IMR-90 (cell line): ENCODE measurements at regions not wholly inside any gene's neighbourhood (a gene's known extent, or its start where the extent isn't known, plus 50 kb on each side); places are given as distances from the start of the nearest gene placed in this dataset.

Experiments used
- ATAC-seq: fragments of 200-7000 bp; cut with Tn5 transposase; 2 replicates; pipeline ENCODE4 v1.9.1; 2020; ENCODE audit warnings: low read depth, mild to moderate bottlenecking, moderate library complexity
- BruUV-seq: library from RNA; stranded (reverse); fragments of 400-500 nt; replicated peaks from 2 replicates; lab custom pipeline; 2021; lab: Mats Ljungman, UMichigan
- CTCF ChIA-PET: fragments of 300-600 bp; formaldehyde crosslinking; extraction: SDS; loops from one replicate; lab custom pipeline; 2021; ENCODE audit warnings: antibody characterized with exemption; lab: Yijun Ruan, JAX
- POLR2A ChIA-PET: fragments of 300-600 bp; sonication (Branson Sonifier 250); formaldehyde crosslinking; loops from one replicate; lab custom pipeline; 2022; ENCODE audit warnings: antibody characterized with exemption; ENCODE audit not compliant: unreplicated experiment; lab: Charles Lee
- DNase-seq: peaks from one replicate; pipeline ENCODE4 v3.0.0; 2013
- H2AFZ ChIP-seq: replicated peaks from 2 replicates; pipeline ENCODE3; 2013; ENCODE audit warnings: low read length, mild to moderate bottlenecking; ENCODE audit not compliant: poor library complexity
- H2AK5ac ChIP-seq: 2 replicates; pipeline ENCODE4 v1.6.1; 2013; ENCODE audit warnings: low read depth, low read length, inconsistent platforms
- H2AK9ac ChIP-seq: replicated peaks from 2 replicates; pipeline ENCODE3; 2013; ENCODE audit warnings: mild to moderate bottlenecking, low read depth, low read length, moderate library complexity; ENCODE audit not compliant: poor library complexity
- H2BK120ac ChIP-seq: 2 replicates; pipeline ENCODE4 v1.6.1; 2013; ENCODE audit warnings: low read depth, low read length, inconsistent platforms
- H2BK15ac ChIP-seq: 3 replicates; pipeline ENCODE4 v1.6.1; 2013; ENCODE audit warnings: low read depth, low read length, inconsistent platforms
- H2BK20ac ChIP-seq: 2 replicates; pipeline ENCODE4 v1.6.1; 2013; ENCODE audit warnings: low read depth, mild to moderate bottlenecking, inconsistent platforms, low read length, moderate library complexity
- H2BK5ac ChIP-seq: 2 replicates; pipeline ENCODE4 v1.6.1; 2013; ENCODE audit warnings: mild to moderate bottlenecking, low read depth, low read length, inconsistent platforms; ENCODE audit not compliant: poor library complexity, severe bottlenecking
- H3K14ac ChIP-seq: replicated peaks from 2 replicates; pipeline ENCODE4 v1.6.1; 2013; ENCODE audit warnings: low read depth, low read length, inconsistent platforms
- H3K18ac ChIP-seq: 2 replicates; pipeline ENCODE4 v1.6.1; 2013; ENCODE audit warnings: low read depth, low read length, control low read depth
- H3K23ac ChIP-seq: 2 replicates; pipeline ENCODE4 v1.6.1; 2013; ENCODE audit warnings: low read depth, low read length, inconsistent platforms
- H3K27ac ChIP-seq: 2 replicates; pipeline ENCODE4 v1.5.1; 2013; ENCODE audit warnings: mild to moderate bottlenecking, control low read depth, low read length; ENCODE audit not compliant: insufficient read depth
- H3K27me3 ChIP-seq: 2 replicates; pipeline ENCODE4 v1.6.1; 2013; ENCODE audit warnings: low read length; ENCODE audit not compliant: control insufficient read depth, insufficient read depth
- H3K36me3 ChIP-seq: 2 replicates; pipeline ENCODE4 v1.6.1; 2013; ENCODE audit warnings: low read length, mixed read lengths; ENCODE audit not compliant: control insufficient read depth, insufficient read depth
- H3K4ac ChIP-seq: 2 replicates; pipeline ENCODE4 v1.6.1; 2013; ENCODE audit warnings: low read depth, low read length, inconsistent platforms
- H3K4me1 ChIP-seq: 2 replicates; pipeline ENCODE4 v1.6.1; 2013; ENCODE audit warnings: low read length, mixed read lengths; ENCODE audit not compliant: control insufficient read depth, insufficient read depth
- H3K4me2 ChIP-seq: 2 replicates; pipeline ENCODE4 v1.6.1; 2013; ENCODE audit warnings: low read depth, mild to moderate bottlenecking, control low read depth, low read length, moderate library complexity
- H3K4me3 ChIP-seq: 2 replicates; pipeline ENCODE4 v1.5.1; 2013; ENCODE audit warnings: low read depth, mild to moderate bottlenecking, control low read depth, low read length, moderate library complexity; ENCODE audit not compliant: insufficient read depth
- H3K56ac ChIP-seq: 2 replicates; pipeline ENCODE4 v1.6.1; 2013; ENCODE audit warnings: low read length, inconsistent platforms; ENCODE audit not compliant: insufficient read depth; ENCODE audit errors: extremely low read depth
- H3K79me1 ChIP-seq, 2 experiments: 2 replicates each; pipeline ENCODE4 v1.6.1; 2013; ENCODE audit warnings: low read length in 2 of 2, inconsistent platforms in 1 of 2, low read depth in 1 of 2
- H3K9ac ChIP-seq: 2 replicates; pipeline ENCODE4 v1.6.1; 2013; ENCODE audit warnings: low read depth, low read length, control low read depth
- H3K9me1 ChIP-seq: 2 replicates; pipeline ENCODE4 v1.6.1; 2013; ENCODE audit warnings: low read length, inconsistent platforms; ENCODE audit not compliant: insufficient read depth
- H3K9me3 ChIP-seq: 2 replicates; pipeline ENCODE4 v1.6.1; 2013; ENCODE audit warnings: low read length; ENCODE audit not compliant: control insufficient read depth, insufficient read depth
- H4K20me1 ChIP-seq: 2 replicates; pipeline ENCODE4 v1.6.1; 2013; ENCODE audit warnings: low read length, inconsistent platforms; ENCODE audit not compliant: insufficient read depth
- H4K5ac ChIP-seq: 2 replicates; pipeline ENCODE4 v1.6.1; 2013; ENCODE audit warnings: mild to moderate bottlenecking, low read depth, low read length, control low read depth
- H4K8ac ChIP-seq, 2 experiments: 2 replicates each; pipeline ENCODE4 v1.6.1; 2013; ENCODE audit warnings: low read depth in 2 of 2, low read length in 2 of 2, control low read depth in 1 of 2, inconsistent platforms in 1 of 2
- H4K91ac ChIP-seq: 2 replicates; pipeline ENCODE4 v1.6.1; 2013; ENCODE audit warnings: low read depth, low read length, inconsistent platforms; ENCODE audit not compliant: insufficient read depth
- BHLHE40 ChIP-seq: fragments of 150-350 bp; IDR thresholded peaks from 2 replicates; pipeline ENCODE4 v1.6.1; 2016; ENCODE audit warnings: mild to moderate bottlenecking, low read depth, low read length
- CEBPB ChIP-seq: IDR thresholded peaks from 2 replicates; pipeline ENCODE4 v1.6.1; 2012; ENCODE audit warnings: low read depth, low read length, improper control_type of control experiment
- CHD1 ChIP-seq: IDR thresholded peaks from 2 replicates; pipeline ENCODE4 v1.6.1; 2012; ENCODE audit warnings: low read depth, low read length, improper control_type of control experiment
- MAFK ChIP-seq: IDR thresholded peaks from 2 replicates; pipeline ENCODE4 v1.6.1; 2012; ENCODE audit warnings: low read depth, low read length, improper control_type of control experiment
- MXI1 ChIP-seq: IDR thresholded peaks from 2 replicates; pipeline ENCODE4 v1.6.1; 2012; ENCODE audit warnings: low read depth, mild to moderate bottlenecking, low read length, moderate library complexity, borderline replicate concordance
- NFE2L2 ChIP-seq: fragments of 150-350 bp; IDR thresholded peaks from 2 replicates; pipeline ENCODE4 v1.6.1; 2016; ENCODE audit warnings: low read depth, mild to moderate bottlenecking, low read length
- RAD21 ChIP-seq: IDR thresholded peaks from 2 replicates; pipeline ENCODE4 v1.6.1; 2012; ENCODE audit warnings: low read length, improper control_type of control experiment
- RCOR1 ChIP-seq: IDR thresholded peaks from 2 replicates; pipeline ENCODE4 v1.6.1; 2012; ENCODE audit warnings: mild to moderate bottlenecking, low read length, improper control_type of control experiment; ENCODE audit not compliant: insufficient replicate concordance
- SMC3 ChIP-seq: fragments of 150-350 bp; IDR thresholded peaks from 2 replicates; pipeline ENCODE4 v1.6.1; 2016; ENCODE audit warnings: low read depth, mild to moderate bottlenecking, antibody characterized with exemption, low read length, moderate library complexity
- WGBS, 2 experiments: methylation state at CpG; one replicate each; pipeline versions ENCODE4 v1.1.5 to v1.1.7; 2013; ENCODE audit warnings: missing lambda C conversion rate in 2 of 2; ENCODE audit not compliant: insufficient read length in 1 of 2; ENCODE audit errors: extremely low coverage in 2 of 2; 5-methylcytosine and 5-hydroxymethylcytosine counted together
- dilution Hi-C: fragments of 300-500 bp; cut with HindIII; formaldehyde crosslinking; loops from one replicate; pipeline ENCODE4 v1.14.3; 2018; ENCODE audit warnings: low sequenced_read_pairs; ENCODE audit not compliant: unreplicated experiment
- in situ Hi-C: fragments of 300-500 bp; cut with MboI; formaldehyde crosslinking; loops from 3 replicates; pipeline ENCODE4 v1.14.3; 2019; ENCODE audit warnings: low sequenced_read_pairs, inconsistent platforms, mixed read lengths
- intact Hi-C: fragments of 100-400 bp; cut with micrococcal nuclease; formaldehyde crosslinking; loops from 2 replicates; pipeline ENCODE4 v1.10.0; 2022

DNA sequence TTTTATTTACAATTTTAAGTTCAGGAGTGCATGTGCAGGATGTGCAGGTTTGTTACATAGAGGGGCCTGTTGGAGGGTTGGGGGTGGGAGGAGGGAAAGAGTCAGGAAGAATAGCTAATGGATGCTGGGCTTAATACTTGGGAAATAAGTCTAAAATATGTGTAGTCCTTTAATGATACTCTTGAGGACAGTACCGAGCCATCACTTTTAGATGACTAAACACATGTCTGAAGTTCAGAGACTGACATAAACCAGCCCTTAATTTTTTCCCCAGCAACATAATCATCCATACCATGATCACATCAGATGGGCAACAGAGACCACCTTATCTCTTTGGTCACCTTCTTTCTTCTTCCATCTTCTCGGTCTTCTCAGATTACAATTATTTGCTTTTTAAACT is 189.1 kb upstream of the COL3A1 start:
- no peak overlapping the region for H3K4me3 ChIP-seq
- ATAC-seq (no peak), DNase-seq (no peak)
- ChIA-PET CTCF (interaction anchor here (0.9 kb wide), 1 partner anchor 99 kb away, joined by 3 read pairs; no protein-coding TSS in a partner anchor), POLR2A (no interaction called here)
- peak overlapping the region; percentile 21; the same call in 1 of the 2 replicates for H3K18ac ChIP-seq
- no peaks in the 10 kb centered on the region for H3K36me3 ChIP-seq
- dilution Hi-C loops = no loop called here
- no peak overlapping the region for H4K91ac ChIP-seq
- no peak overlapping the region for H3K27ac ChIP-seq
- H3K23ac ChIP-seq = no peak overlapping the region
- no peak overlapping the region for H3K4me2 ChIP-seq
- no peak overlapping the region for H3K56ac ChIP-seq
- intact Hi-C loops = no loop called here
- H4K8ac ChIP-seq = no peak overlapping the region
- H4K5ac ChIP-seq = no peak overlapping the region
- TF ChIP-seq MXI1 (no peak), NFE2L2 (no peak), SMC3 (no peak), RCOR1 (no peak), CEBPB (no peak), BHLHE40 (no peak), CHD1 (no peak), RAD21 (no peak), MAFK (no peak)
- no peak overlapping the region for H3K14ac ChIP-seq
- no peak overlapping the region for H3K9ac ChIP-seq
- in situ Hi-C loops = loop anchor here (10.0 kb wide), 1 partner anchor 190 kb away; the partner anchor contains the start of gene COL3A1
- H3K79me1 ChIP-seq = no peaks in the 10 kb centered on the region
- no peak overlapping the region for H3K4ac ChIP-seq
- no peak overlapping the region for H2AFZ ChIP-seq
- H2AK9ac ChIP-seq = no peak overlapping the region
- H4K20me1 ChIP-seq = no peaks in the 10 kb centered on the region
- H2BK5ac ChIP-seq = no peak overlapping the region
- no peak overlapping the region for H2BK120ac ChIP-seq
- no peak overlapping the region for H2AK5ac ChIP-seq
- H2BK15ac ChIP-seq = no peak overlapping the region
- no TSS peak for BruUV-seq
- H3K27me3 ChIP-seq = no peaks in the 10 kb centered on the region
- H3K9me3 ChIP-seq = no peaks in the 10 kb centered on the region
- H3K4me1 ChIP-seq = peaks cover 9% of the 10 kb centered on the region
- no CpG with 5 or more reads among the region's 2 CpGs for WGBS, 2 experiments
- H2BK20ac ChIP-seq = peak overlapping the region; percentile 14; the same call in 1 of the 2 replicates
- no peaks in the 10 kb centered on the region for H3K9me1 ChIP-seq
